Activated naive CD8-positive, alpha-beta T cell treated with anti-CD3 and anti-CD28 coated beads for 36 hours (primary cell): ENCODE measurements at regions not wholly inside any gene's neighbourhood (a gene's known extent, or its start where the extent isn't known, plus 50 kb on each side); places are given as distances from the start of the nearest gene placed in this dataset.
A peak's percentile ranks its signal among the peaks of the same experiment; 100 is the strongest.

Source experiments
- DNase-seq: peaks from one replicate; pipeline ENCODE4 v3.0.0; 2021
- H3K27ac Mint-ChIP-seq: one replicate; pipeline ENCODE4 v1.8.0; 2022; ENCODE audit warnings: mild to moderate bottlenecking, moderate library complexity, mixed read lengths
- H3K27me3 Mint-ChIP-seq: one replicate; pipeline ENCODE4 v1.8.0; 2022; ENCODE audit warnings: mild to moderate bottlenecking, mixed read lengths
- H3K36me3 Mint-ChIP-seq: one replicate; pipeline ENCODE4 v1.8.0; 2021; ENCODE audit warnings: mild to moderate bottlenecking, mixed read lengths
- H3K4me1 Mint-ChIP-seq: one replicate; pipeline ENCODE4 v1.8.0; 2021; ENCODE audit warnings: mixed read lengths
- H3K4me3 Mint-ChIP-seq: one replicate; pipeline ENCODE4 v1.8.0; 2022; ENCODE audit warnings: mild to moderate bottlenecking, moderate library complexity, mixed read lengths
- H3K9me3 Mint-ChIP-seq: one replicate; pipeline ENCODE4 v1.8.0; 2022; ENCODE audit warnings: mixed read lengths

- no peaks in the 10 kb centered on the region for H3K4me1 Mint-ChIP-seq
- DNase-seq = no peak
- H3K27me3 Mint-ChIP-seq = no peaks in the 10 kb centered on the region
- H3K4me3 Mint-ChIP-seq = no peak overlapping the region
- H3K27ac Mint-ChIP-seq = no peak overlapping the region
- peaks cover 7% of the 10 kb centered on the region for H3K9me3 Mint-ChIP-seq
- no peaks in the 10 kb centered on the region for H3K36me3 Mint-ChIP-seq
These were observed 111.6 kb downstream of the SNX18 start for GRCh38 chr5:54629115-54629514.

GRCh38 chr5:54628050-54628449 lies 110.5 kb downstream of the SNX18 start:
- peaks cover 7% of the 10 kb centered on the region for H3K9me3 Mint-ChIP-seq
- DNase-seq = no peak
- no peak overlapping the region for H3K4me3 Mint-ChIP-seq
- no peaks in the 10 kb centered on the region for H3K27me3 Mint-ChIP-seq
- H3K27ac Mint-ChIP-seq = no peak overlapping the region
- H3K4me1 Mint-ChIP-seq = no peaks in the 10 kb centered on the region
- H3K36me3 Mint-ChIP-seq = no peaks in the 10 kb centered on the region

GRCh38 chr5:54626407-54626806 lies 108.8 kb downstream of the SNX18 start:
- H3K27me3 Mint-ChIP-seq = no peaks in the 10 kb centered on the region
- H3K9me3 Mint-ChIP-seq = peaks cover 7% of the 10 kb centered on the region

GRCh38 chr5:54624805-54625568 lies 107.4 kb downstream of the SNX18 start:
- Mint-ChIP-seq H3K9me3 (peaks cover 5% of the 10 kb centered on the region), H3K4me1 (no peaks in the 10 kb centered on the region)

More at GRCh38 chr5:54626407-54626806, 108.8 kb downstream of the SNX18 start:
- Mint-ChIP-seq H3K36me3 (no peaks in the 10 kb centered on the region), H3K27ac (no peak overlapping the region), H3K4me1 (no peaks in the 10 kb centered on the region), H3K4me3 (no peak overlapping the region)
- DNase-seq = no peak

GRCh38 chr5:54621709-54622108 lies 104.2 kb downstream of the SNX18 start:
- H3K36me3 Mint-ChIP-seq = no peaks in the 10 kb centered on the region
- H3K4me3 Mint-ChIP-seq = no peak overlapping the region
- H3K27ac Mint-ChIP-seq = no peak overlapping the region
- no peaks in the 10 kb centered on the region for H3K27me3 Mint-ChIP-seq
- DNase-seq = no peak
- H3K4me1 Mint-ChIP-seq = no peaks in the 10 kb centered on the region
- no peaks in the 10 kb centered on the region for H3K9me3 Mint-ChIP-seq

More at GRCh38 chr5:54624805-54625568, 107.4 kb downstream of the SNX18 start:
- DNase-seq = no peak
- Mint-ChIP-seq H3K27me3 (no peaks in the 10 kb centered on the region), H3K27ac (no peak overlapping the region), H3K36me3 (no peaks in the 10 kb centered on the region), H3K4me3 (no peak overlapping the region)

- no peak for DNase-seq
- Mint-ChIP-seq H3K4me3 (no peak overlapping the region), H3K27me3 (no peaks in the 10 kb centered on the region), H3K36me3 (no peaks in the 10 kb centered on the region), H3K27ac (no peak overlapping the region), H3K4me1 (no peaks in the 10 kb centered on the region), H3K9me3 (no peaks in the 10 kb centered on the region)
These were observed 103.5 kb downstream of the SNX18 start for GRCh38 chr5:54621048-54621447.

GRCh38 chr5:54620141-54620933 lies 102.8 kb downstream of the SNX18 start:
- no peak for DNase-seq
- H3K4me1 Mint-ChIP-seq = no peaks in the 10 kb centered on the region
- H3K4me3 Mint-ChIP-seq = no peak overlapping the region
- no peaks in the 10 kb centered on the region for H3K9me3 Mint-ChIP-seq
- no peak overlapping the region for H3K27ac Mint-ChIP-seq
- H3K27me3 Mint-ChIP-seq = no peaks in the 10 kb centered on the region
- no peaks in the 10 kb centered on the region for H3K36me3 Mint-ChIP-seq

GRCh38 chr5:54619731-54620130 lies 102.2 kb downstream of the SNX18 start:
- Mint-ChIP-seq H3K4me3 (no peak overlapping the region), H3K36me3 (no peaks in the 10 kb centered on the region)

GRCh38 chr5:54616518-54617220 lies 99.1 kb downstream of the SNX18 start:
- DNase-seq = no peak
- Mint-ChIP-seq H3K4me3 (no peak overlapping the region), H3K4me1 (no peaks in the 10 kb centered on the region), H3K9me3 (no peaks in the 10 kb centered on the region), H3K36me3 (no peaks in the 10 kb centered on the region), H3K27me3 (no peaks in the 10 kb centered on the region), H3K27ac (no peak overlapping the region)

More at GRCh38 chr5:54619731-54620130, 102.2 kb downstream of the SNX18 start:
- no peaks in the 10 kb centered on the region for H3K9me3 Mint-ChIP-seq
- H3K4me1 Mint-ChIP-seq = no peaks in the 10 kb centered on the region
- DNase-seq = no peak
- H3K27me3 Mint-ChIP-seq = no peaks in the 10 kb centered on the region
- no peak overlapping the region for H3K27ac Mint-ChIP-seq

- Mint-ChIP-seq H3K4me1 (peaks cover 4% of the 10 kb centered on the region), H3K9me3 (no peaks in the 10 kb centered on the region), H3K36me3 (no peaks in the 10 kb centered on the region), H3K27me3 (no peaks in the 10 kb centered on the region), H3K4me3 (no peak overlapping the region), H3K27ac (no peak overlapping the region)
- no peak for DNase-seq
These were observed 98.5 kb downstream of the SNX18 start for GRCh38 chr5:54616031-54616430.

- Mint-ChIP-seq H3K27ac (no peak overlapping the region), H3K36me3 (no peaks in the 10 kb centered on the region), H3K9me3 (no peaks in the 10 kb centered on the region), H3K4me3 (no peak overlapping the region), H3K4me1 (peaks cover 11% of the 10 kb centered on the region), H3K27me3 (no peaks in the 10 kb centered on the region)
- no peak for DNase-seq
These were observed 97.8 kb downstream of the SNX18 start for GRCh38 chr5:54615381-54615780.

- DNase-seq = no peak
- no peaks in the 10 kb centered on the region for H3K27me3 Mint-ChIP-seq
- peaks cover 17% of the 10 kb centered on the region for H3K4me1 Mint-ChIP-seq
- peaks cover 8% of the 10 kb centered on the region for H3K9me3 Mint-ChIP-seq
- H3K4me3 Mint-ChIP-seq = no peak overlapping the region
- H3K36me3 Mint-ChIP-seq = peaks cover 7% of the 10 kb centered on the region
- no peak overlapping the region for H3K27ac Mint-ChIP-seq
These were observed 95.2 kb downstream of the SNX18 start for GRCh38 chr5:54612711-54613110.

- Mint-ChIP-seq H3K27ac (no peak overlapping the region), H3K36me3 (peaks cover 7% of the 10 kb centered on the region), H3K27me3 (no peaks in the 10 kb centered on the region), H3K9me3 (peaks cover 8% of the 10 kb centered on the region), H3K4me3 (no peak overlapping the region), H3K4me1 (peaks cover 17% of the 10 kb centered on the region)
- DNase-seq = no peak
These were observed 93.9 kb downstream of the SNX18 start for GRCh38 chr5:54611290-54611951.

GRCh38 chr5:54610197-54610944 lies 92.8 kb downstream of the SNX18 start:
- Mint-ChIP-seq H3K27ac (peak overlapping the region; percentile 35), H3K4me1 (peaks cover 17% of the 10 kb centered on the region), H3K4me3 (no peak overlapping the region), H3K27me3 (no peaks in the 10 kb centered on the region), H3K9me3 (peaks cover 8% of the 10 kb centered on the region), H3K36me3 (peaks cover 7% of the 10 kb centered on the region)
- peak; percentile 18 for DNase-seq
